ENCODE measurements at regions not wholly inside any gene's neighbourhood (a gene's known extent, or its start where the extent isn't known, plus 50 kb on each side); places are given as distances from the start of the nearest gene placed in this dataset.

DNA sequence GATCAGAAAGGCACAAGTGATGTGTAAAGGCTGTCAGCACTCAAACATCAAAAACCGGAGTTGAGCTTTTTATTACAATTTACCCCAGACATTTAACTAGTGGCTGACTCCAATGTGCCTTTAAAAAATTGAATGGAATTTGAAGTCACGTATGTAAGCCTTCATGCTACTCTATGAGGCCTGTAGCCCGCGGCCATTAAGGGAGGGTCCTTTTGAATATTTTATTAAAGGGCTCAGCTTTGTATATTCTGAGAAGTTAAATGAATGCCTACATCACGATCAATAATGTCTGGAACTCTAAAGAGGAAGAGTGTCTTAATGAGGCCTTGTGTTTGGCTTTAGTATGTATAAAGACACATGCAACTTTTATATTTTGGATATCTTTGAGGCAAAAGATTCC lies 916.6 kb upstream of the CELF2 start:
- H3K4me1 Mint-ChIP-seq (ENCODE audit: low read depth, unreplicated experiment): peaks cover 4% of the 10 kb centered on the region
- no peak overlapping the region for H3K27ac Mint-ChIP-seq (ENCODE audit: unreplicated experiment)
- TF ChIP-seq, protein P1, sequence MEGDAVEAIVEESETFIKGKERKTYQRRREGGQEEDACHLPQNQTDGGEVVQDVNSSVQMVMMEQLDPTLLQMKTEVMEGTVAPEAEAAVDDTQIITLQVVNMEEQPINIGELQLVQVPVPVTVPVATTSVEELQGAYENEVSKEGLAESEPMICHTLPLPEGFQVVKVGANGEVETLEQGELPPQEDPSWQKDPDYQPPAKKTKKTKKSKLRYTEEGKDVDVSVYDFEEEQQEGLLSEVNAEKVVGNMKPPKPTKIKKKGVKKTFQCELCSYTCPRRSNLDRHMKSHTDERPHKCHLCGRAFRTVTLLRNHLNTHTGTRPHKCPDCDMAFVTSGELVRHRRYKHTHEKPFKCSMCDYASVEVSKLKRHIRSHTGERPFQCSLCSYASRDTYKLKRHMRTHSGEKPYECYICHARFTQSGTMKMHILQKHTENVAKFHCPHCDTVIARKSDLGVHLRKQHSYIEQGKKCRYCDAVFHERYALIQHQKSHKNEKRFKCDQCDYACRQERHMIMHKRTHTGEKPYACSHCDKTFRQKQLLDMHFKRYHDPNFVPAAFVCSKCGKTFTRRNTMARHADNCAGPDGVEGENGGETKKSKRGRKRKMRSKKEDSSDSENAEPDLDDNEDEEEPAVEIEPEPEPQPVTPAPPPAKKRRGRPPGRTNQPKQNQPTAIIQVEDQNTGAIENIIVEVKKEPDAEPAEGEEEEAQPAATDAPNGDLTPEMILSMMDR (IDR thresholded peaks at IDR 0.05; ENCODE audit: partially characterized antibody, unreplicated experiment): no peak
- no peak for DNase-seq
- H3K27me3 Mint-ChIP-seq (ENCODE audit: unreplicated experiment): peaks cover 2% of the 10 kb centered on the region
- no peak overlapping the region for H3K4me3 Mint-ChIP-seq (ENCODE audit: unreplicated experiment)
- H3K36me3 Mint-ChIP-seq (ENCODE audit: unreplicated experiment): peaks cover 12% of the 10 kb centered on the region
- H3K9me3 Mint-ChIP-seq (ENCODE audit: unreplicated experiment): no peaks in the 10 kb centered on the region

DNA sequence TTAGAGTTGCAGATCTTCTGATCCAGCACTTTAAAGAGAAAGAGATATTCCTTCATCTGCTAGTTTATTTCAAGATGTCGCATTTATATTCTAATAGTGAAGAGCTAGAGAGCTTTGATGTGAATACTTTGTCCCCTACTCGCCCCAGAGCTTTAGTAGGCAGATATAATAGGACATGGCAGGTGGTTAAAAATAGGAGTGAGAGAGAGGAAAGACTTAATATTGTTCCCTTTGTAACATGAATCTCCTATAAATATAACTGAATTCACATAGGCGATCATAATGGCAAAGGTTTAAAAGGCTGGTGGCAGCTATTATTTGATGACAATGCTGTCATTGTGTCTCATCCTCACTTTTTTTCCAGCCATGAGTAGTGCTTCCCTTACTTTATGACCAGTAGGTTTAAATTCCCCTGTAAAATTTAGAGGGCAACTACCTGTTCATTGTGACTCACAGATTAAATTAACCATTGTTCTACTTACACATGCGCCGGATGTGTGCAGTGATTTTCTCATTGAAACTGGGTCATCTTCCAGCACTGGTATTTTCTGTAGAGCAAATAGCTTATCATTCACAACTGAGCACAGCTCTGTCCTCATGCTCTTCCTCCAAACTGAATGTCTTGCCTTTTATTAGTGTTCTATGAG lies 906.7 kb upstream of the CELF2 start:
- Mint-ChIP-seq H3K27me3 (ENCODE audit: unreplicated experiment) (no peaks in the 10 kb centered on the region), H3K4me3 (ENCODE audit: unreplicated experiment) (no peak overlapping the region), H3K36me3 (ENCODE audit: unreplicated experiment) (no peaks in the 10 kb centered on the region), H3K27ac (ENCODE audit: unreplicated experiment) (no peak overlapping the region), H3K9me3 (ENCODE audit: unreplicated experiment) (peaks cover 1% of the 10 kb centered on the region), H3K4me1 (ENCODE audit: low read depth, unreplicated experiment) (no peaks in the 10 kb centered on the region)
- no peak for DNase-seq
- TF ChIP-seq, protein P1 (IDR thresholded peaks at IDR 0.05; ENCODE audit: partially characterized antibody, unreplicated experiment): no peak

DNA sequence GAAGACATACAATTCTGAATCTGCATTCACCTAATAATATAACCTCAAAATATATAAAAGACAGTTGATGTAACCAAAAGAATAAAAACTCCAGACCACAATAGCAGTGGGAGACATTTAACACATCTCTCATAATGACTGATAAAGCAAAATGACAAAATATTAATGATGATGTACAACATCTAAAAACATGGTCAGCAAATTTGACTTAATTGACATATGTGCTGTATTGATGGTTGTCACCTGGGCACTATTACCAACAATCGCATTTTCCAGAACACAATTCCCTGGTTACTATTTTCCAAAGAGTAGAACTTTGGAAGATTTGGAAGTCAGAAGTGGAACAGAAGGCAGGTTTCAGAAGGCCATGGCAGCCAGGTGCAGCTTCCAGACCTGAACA lies 899.5 kb upstream of the CELF2 start:
- H3K27ac Mint-ChIP-seq (ENCODE audit: unreplicated experiment): no peak overlapping the region
- no peaks in the 10 kb centered on the region for H3K4me1 Mint-ChIP-seq (ENCODE audit: low read depth, unreplicated experiment)
- no peaks in the 10 kb centered on the region for H3K36me3 Mint-ChIP-seq (ENCODE audit: unreplicated experiment)
- DNase-seq: no peak
- TF ChIP-seq, protein P1 (IDR thresholded peaks at IDR 0.05; ENCODE audit: partially characterized antibody, unreplicated experiment): no peak
- H3K27me3 Mint-ChIP-seq (ENCODE audit: unreplicated experiment): no peaks in the 10 kb centered on the region
- peaks cover 1% of the 10 kb centered on the region for H3K9me3 Mint-ChIP-seq (ENCODE audit: unreplicated experiment)
- H3K4me3 Mint-ChIP-seq (ENCODE audit: unreplicated experiment): no peak overlapping the region

- DNase-seq: no peak
Measured at GRCh38 chr10:10120671-10121070, 897.0 kb upstream of the CELF2 start.

GRCh38 chr10:10125676-10126075 lies 892.0 kb upstream of the CELF2 start:
- no peak overlapping the region for H3K4me3 Mint-ChIP-seq (ENCODE audit: unreplicated experiment)
- no peaks in the 10 kb centered on the region for H3K9me3 Mint-ChIP-seq (ENCODE audit: unreplicated experiment)
- TF ChIP-seq, protein P1 (IDR thresholded peaks at IDR 0.05; ENCODE audit: partially characterized antibody, unreplicated experiment): no peak
- H3K27me3 Mint-ChIP-seq (ENCODE audit: unreplicated experiment): no peaks in the 10 kb centered on the region
- DNase-seq: no peak
- H3K27ac Mint-ChIP-seq (ENCODE audit: unreplicated experiment): no peak overlapping the region
- no peaks in the 10 kb centered on the region for H3K4me1 Mint-ChIP-seq (ENCODE audit: low read depth, unreplicated experiment)
- no peaks in the 10 kb centered on the region for H3K36me3 Mint-ChIP-seq (ENCODE audit: unreplicated experiment)

More at GRCh38 chr10:10120671-10121070, 897.0 kb upstream of the CELF2 start:
- Mint-ChIP-seq H3K4me1 (ENCODE audit: low read depth, unreplicated experiment) (no peaks in the 10 kb centered on the region), H3K4me3 (ENCODE audit: unreplicated experiment) (no peak overlapping the region), H3K9me3 (ENCODE audit: unreplicated experiment) (no peaks in the 10 kb centered on the region), H3K27me3 (ENCODE audit: unreplicated experiment) (no peaks in the 10 kb centered on the region), H3K36me3 (ENCODE audit: unreplicated experiment) (no peaks in the 10 kb centered on the region), H3K27ac (ENCODE audit: unreplicated experiment) (no peak overlapping the region)
- TF ChIP-seq, protein P1 (IDR thresholded peaks at IDR 0.05; ENCODE audit: partially characterized antibody, unreplicated experiment): no peak
